Ovary (tissue), 7 donors: ENCODE measurements at regions not wholly inside any gene's neighbourhood (a gene's known extent, or its start where the extent isn't known, plus 50 kb on each side); places are given as distances from the start of the nearest gene placed in this dataset.

Experiments used
- DNase-seq, 5 donors: peaks; one replicate each; pipeline ENCODE4 v3.0.0-alpha.2; 2019 to 2020
- H3K27ac ChIP-seq, 2 donors: fragments of 200-600 bp; one replicate each; pipeline versions ENCODE4 v1.5.1 to v1.8.0; 2019 to 2022
- H3K27me3 ChIP-seq: fragments of 200-600 bp; one replicate; pipeline ENCODE4 v1.8.0; 2022
- H3K36me3 ChIP-seq: fragments of 200-600 bp; sonication (generic); one replicate; pipeline ENCODE4 v1.5.1; 2019
- H3K4me1 ChIP-seq: one replicate; pipeline ENCODE4 v1.8.1; 2013; ENCODE audit warnings: mild to moderate bottlenecking, moderate library complexity; ENCODE audit not compliant: insufficient read depth
- H3K4me3 ChIP-seq: fragments of 200-600 bp; sonication (generic); one replicate; pipeline ENCODE4 v1.5.1; 2017
- H3K9me3 ChIP-seq, 2 donors: fragments of 200-600 bp in 1 of 2; sonication (generic) in 1 of 2; one replicate each; pipeline versions ENCODE4 v1.5.1 to v1.8.1; 2013 to 2019; ENCODE audit warnings: mild to moderate bottlenecking in 1 of 2, moderate library complexity in 1 of 2
- EP300 ChIP-seq: sonication (generic); formaldehyde crosslinking; IDR thresholded peaks from one replicate; pipeline ENCODE4 v1.6.1; 2017; ENCODE audit warnings: antibody characterized with exemption
- POLR2A ChIP-seq: fragments of 450-650 bp; IDR thresholded peaks from one replicate; pipeline ENCODE4 v1.6.1; 2017; ENCODE audit warnings: antibody characterized with exemption, mild to moderate bottlenecking, moderate library complexity
- WGBS, 3 donors: extraction: QIAGEN DNeasy Blood & Tissue Kit in 1 of 3; methylation state at CpG; one replicate each; pipeline versions ENCODE4 v1.1.5 to v1.1.7; 2013 to 2017; 5-methylcytosine and 5-hydroxymethylcytosine counted together
- intact Hi-C, 4 donors: fragments of 100-400 bp; cut with DNase I; formaldehyde crosslinking; loops; one replicate each; pipeline versions ENCODE4 v1.11.0 to v1.15.1; 2022 to 2023
- TF ChIP-seq, protein P1 (sequence below), 3 donors: fragments of 450-650 bp in 2 of 3; fragments of 200-600 bp in 1 of 3; IDR thresholded peaks; one replicate each; pipeline versions ENCODE4 v1.5.1 to v1.8.0; 2016 to 2022; ENCODE audit warnings: antibody characterized with exemption in 3 of 3, mild to moderate bottlenecking in 1 of 3
- donor health status: DM: no; HTN: no; CAD: no; lungs with moderate emphysema.
- donor health status: DM: no; HTN: no; CAD: no.
- donor health status: Bipolar disorder and iron deficiency.
- donor health status: DM: no; HTN: no; CAD: no.
- donor health status: DM: yes; HTN: yes; CAD: no.

GRCh38 chr3:43956945-43957344, 266.2 kb downstream of the ABHD5 start:
- 76 to 82% (median 80%) methylated on average over 5 of the region's 5 CpGs for WGBS, 3 donors
- no peak for DNase-seq

DNA sequence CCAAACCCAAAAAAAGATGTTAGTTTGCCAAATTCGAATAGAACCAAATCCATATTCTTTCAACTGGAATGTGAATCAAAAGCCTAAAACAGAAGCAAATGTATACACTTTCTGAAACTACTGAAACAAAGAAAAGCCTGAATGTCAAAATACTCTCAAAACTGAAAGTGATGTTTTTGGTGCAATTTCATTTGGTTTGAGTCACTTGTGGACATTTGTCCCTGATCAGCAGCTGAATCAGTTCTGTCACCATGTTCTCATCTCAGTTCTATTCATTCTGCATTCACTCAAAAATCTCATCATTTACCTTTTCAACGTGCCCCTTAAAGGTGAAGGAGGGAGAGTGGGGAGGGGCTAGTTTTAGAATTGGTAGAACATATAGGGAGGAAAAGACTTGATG, 266.8 kb downstream of the ABHD5 start:
- Histone ChIP-seq H3K9me3 (no peaks in the 10 kb centered on the region), H3K4me1 (no peaks in the 10 kb centered on the region), H3K36me3 (no peaks in the 10 kb centered on the region), H3K27ac (no peak overlapping the region), H3K4me3 (no peak overlapping the region), H3K27me3 (no peaks in the 10 kb centered on the region)
- DNase-seq: no peak
- TF ChIP-seq, protein P1, sequence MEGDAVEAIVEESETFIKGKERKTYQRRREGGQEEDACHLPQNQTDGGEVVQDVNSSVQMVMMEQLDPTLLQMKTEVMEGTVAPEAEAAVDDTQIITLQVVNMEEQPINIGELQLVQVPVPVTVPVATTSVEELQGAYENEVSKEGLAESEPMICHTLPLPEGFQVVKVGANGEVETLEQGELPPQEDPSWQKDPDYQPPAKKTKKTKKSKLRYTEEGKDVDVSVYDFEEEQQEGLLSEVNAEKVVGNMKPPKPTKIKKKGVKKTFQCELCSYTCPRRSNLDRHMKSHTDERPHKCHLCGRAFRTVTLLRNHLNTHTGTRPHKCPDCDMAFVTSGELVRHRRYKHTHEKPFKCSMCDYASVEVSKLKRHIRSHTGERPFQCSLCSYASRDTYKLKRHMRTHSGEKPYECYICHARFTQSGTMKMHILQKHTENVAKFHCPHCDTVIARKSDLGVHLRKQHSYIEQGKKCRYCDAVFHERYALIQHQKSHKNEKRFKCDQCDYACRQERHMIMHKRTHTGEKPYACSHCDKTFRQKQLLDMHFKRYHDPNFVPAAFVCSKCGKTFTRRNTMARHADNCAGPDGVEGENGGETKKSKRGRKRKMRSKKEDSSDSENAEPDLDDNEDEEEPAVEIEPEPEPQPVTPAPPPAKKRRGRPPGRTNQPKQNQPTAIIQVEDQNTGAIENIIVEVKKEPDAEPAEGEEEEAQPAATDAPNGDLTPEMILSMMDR (IDR thresholded peaks at IDR 0.05): no peak
- TF ChIP-seq POLR2A (no peak), EP300 (no peak)
- 19 to 35% (median 19%) methylated on average over 2 of the region's 2 CpGs for WGBS, 3 donors
- intact Hi-C loops: no loop called here

More at GRCh38 chr3:43956945-43957344, 266.2 kb downstream of the ABHD5 start:
- no peak overlapping the region for H3K4me3 ChIP-seq
- intact Hi-C loops: no loop called here
- TF ChIP-seq POLR2A: no peak
- TF ChIP-seq, protein P1 (IDR thresholded peaks at IDR 0.05): no peak
- no peaks in the 10 kb centered on the region for H3K27me3 ChIP-seq
- H3K36me3 ChIP-seq: no peaks in the 10 kb centered on the region
- no peak overlapping the region for H3K27ac ChIP-seq
- H3K4me1 ChIP-seq: no peaks in the 10 kb centered on the region
- H3K9me3 ChIP-seq: no peaks in the 10 kb centered on the region

DNA sequence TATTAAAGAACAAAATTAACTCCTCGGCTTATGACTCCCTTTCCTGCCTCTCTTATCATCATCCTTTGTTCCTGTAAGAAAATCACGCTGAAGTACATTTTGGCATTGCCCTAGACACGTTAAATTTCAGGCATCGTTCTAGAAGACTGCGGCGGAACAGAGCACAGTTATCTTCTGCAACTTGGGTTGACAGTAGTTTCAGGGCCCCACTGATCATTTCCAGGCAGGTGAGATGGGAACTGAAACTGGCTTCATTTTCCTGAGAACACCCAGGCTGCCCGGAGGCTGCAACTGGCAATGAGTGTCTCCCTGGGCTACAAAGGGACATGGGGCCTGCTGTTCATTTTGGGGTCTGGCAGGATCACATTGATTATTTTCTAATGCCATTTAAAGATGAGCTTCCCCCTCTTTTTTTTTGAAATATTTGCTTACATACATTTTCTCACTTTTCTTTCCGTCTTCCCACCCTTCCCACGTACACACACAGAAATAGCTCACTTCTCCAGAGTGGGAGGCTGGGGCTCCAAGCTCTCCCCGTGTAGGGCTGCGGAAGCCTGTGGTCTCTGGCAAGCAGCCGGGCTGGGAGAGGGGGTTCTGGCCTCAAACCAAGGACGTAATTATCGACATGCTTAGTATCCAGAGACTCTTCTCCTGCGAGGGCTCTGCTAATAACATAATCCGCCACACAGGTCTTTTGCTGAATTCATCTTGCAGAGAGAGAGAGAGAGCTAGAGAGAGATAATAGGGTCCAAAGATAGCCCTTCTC, 267.4 kb downstream of the ABHD5 start:
- TF ChIP-seq POLR2A: no peak
- TF ChIP-seq, protein P1 (IDR thresholded peaks at IDR 0.05): no peak
- TF ChIP-seq EP300: no peak
- 10 to 19% (median 10%) methylated on average over 16 of the region's 16 CpGs for WGBS, 3 donors
- H3K9me3 ChIP-seq: no peaks in the 10 kb centered on the region
- no peaks in the 10 kb centered on the region for H3K4me1 ChIP-seq
- H3K4me3 ChIP-seq: no peak overlapping the region
- H3K27ac ChIP-seq: no peak overlapping the region
- no peak for DNase-seq
- no peaks in the 10 kb centered on the region for H3K27me3 ChIP-seq
- no peaks in the 10 kb centered on the region for H3K36me3 ChIP-seq
- intact Hi-C loops: no loop called here

- Histone ChIP-seq H3K27me3 (no peaks in the 10 kb centered on the region), H3K4me1 (no peaks in the 10 kb centered on the region), H3K27ac (no peak overlapping the region), H3K9me3 (no peaks in the 10 kb centered on the region), H3K4me3 (no peak overlapping the region), H3K36me3 (no peaks in the 10 kb centered on the region)
- no peak for DNase-seq
- TF ChIP-seq, protein P1 (IDR thresholded peaks at IDR 0.05): no peak
- TF ChIP-seq POLR2A (no peak), EP300 (no peak)
- intact Hi-C loops: no loop called here
- 89 to 90% (median 90%) methylated on average over 3 of the region's 3 CpGs for WGBS, 3 donors
These were observed 268.2 kb downstream of the ABHD5 start for GRCh38 chr3:43958973-43959372.
